ENCODE measurements at regions not wholly inside any gene's neighbourhood (a gene's known extent, or its start where the extent isn't known, plus 50 kb on each side); places are given as distances from the start of the nearest gene placed in this dataset.

DNA sequence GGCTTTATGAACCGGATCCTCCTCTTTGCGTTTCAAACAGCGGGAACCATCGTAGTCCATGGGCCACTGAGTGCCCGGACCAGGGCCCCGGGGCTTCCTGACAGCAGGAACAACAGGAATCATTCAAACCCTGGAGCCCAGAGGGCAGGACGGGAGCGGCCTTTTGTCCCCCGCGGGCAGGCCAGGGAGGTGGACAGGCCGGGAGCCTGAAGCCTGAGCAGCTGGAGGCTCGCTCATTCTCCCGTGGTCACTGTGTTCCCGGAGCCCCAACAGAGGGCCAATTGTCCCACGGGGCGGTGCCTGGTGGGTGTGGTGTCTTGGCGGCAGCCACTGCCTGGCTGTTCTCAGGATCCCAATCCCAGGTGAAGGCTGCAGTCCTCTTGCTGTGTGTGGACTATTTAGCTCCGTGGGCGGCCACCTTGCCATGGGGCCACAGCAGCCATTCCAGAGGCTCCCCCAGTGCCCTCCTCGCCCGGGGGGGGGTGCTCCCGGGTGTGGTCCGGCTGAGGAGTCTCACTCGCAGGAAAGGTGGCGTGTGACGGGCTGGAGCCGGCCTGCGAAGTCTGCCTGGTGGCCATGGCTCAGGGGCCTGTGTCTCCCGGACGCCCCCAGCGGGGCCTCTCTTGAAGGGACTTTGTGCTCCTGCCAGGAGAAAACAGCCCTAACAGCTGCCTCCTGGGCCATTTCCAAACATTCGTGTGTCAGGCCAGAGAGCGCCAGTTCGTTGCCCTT lies 77.2 kb upstream of the BHLHE23 start (continued):
- TF ChIP-seq, protein P1, sequence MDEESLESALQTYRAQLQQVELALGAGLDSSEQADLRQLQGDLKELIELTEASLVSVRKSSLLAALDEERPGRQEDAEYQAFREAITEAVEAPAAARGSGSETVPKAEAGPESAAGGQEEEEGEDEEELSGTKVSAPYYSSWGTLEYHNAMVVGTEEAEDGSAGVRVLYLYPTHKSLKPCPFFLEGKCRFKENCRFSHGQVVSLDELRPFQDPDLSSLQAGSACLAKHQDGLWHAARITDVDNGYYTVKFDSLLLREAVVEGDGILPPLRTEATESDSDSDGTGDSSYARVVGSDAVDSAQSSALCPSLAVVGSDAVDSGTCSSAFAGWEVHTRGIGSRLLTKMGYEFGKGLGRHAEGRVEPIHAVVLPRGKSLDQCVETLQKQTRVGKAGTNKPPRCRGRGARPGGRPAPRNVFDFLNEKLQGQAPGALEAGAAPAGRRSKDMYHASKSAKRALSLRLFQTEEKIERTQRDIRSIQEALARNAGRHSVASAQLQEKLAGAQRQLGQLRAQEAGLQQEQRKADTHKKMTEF (CRISPR knock-in tag; IDR thresholded peaks at IDR 0.05): no peak
- peak; percentile 41; the same call in 1 of the 2 replicates for TF ChIP-seq KDM5B (CRISPR knock-in tag; IDR thresholded peaks at IDR 0.05; ENCODE audit: borderline replicate concordance)

DNA sequence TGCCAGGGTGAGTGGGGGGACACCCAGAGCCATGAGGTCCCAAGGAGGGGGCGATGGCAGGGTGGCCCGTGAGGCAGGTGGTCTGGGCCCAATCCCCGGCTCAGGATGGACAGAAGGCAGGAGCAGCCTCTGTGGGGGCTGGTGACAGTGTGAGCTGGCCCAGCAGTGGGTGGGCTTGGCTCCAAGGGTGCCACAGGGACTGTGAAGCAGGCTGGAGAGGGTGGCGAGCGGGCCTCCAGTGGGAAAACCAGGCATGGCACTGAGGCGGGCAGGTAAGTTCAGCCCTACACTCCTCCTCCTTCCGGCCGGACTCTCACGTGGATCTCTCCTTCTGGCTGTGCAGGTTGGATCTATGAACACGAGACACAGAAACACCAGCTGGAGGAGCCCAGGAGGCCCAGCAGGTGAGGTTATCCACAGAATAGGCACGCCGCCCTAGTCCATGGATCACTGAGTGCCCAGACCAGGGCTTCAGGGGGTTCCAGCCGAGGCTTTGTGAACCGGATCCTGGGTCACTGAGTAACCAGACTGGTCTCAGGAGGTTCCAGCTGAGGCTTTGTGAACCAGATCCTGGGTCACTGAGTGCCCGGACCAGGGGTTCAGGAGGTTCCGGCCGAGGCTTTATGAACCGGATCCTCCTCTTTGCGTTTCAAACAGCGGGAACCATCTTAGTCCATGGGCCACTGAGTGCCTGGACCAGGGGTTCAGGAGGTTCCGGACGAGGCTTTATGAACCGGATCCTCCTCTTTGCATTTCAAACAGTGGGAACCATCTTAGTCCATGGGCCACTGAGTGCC lies 76.4 kb upstream of the BHLHE23 start:
- H3K79me2 ChIP-seq (ENCODE audit: insufficient read depth, low read length): no peaks in the 10 kb centered on the region
- peaks cover 31 to 58% of the 10 kb centered on the region in 2 experiments for H3K27me3 ChIP-seq (ENCODE audit: control insufficient read depth in 1 of 2, insufficient read depth in 2 of 2, low read length in 2 of 2)
- peak overlapping the region in 1 of 3 experiments; percentile 59; a peak in 1 of 6 replicates for H3K4me3 ChIP-seq (replicated peaks in 1 of 3; ENCODE audit: insufficient read depth in 1 of 3, low read depth in 2 of 3, low read length in 3 of 3)
- no peaks in the 10 kb centered on the region for H3K9me3 ChIP-seq (ENCODE audit: low read length)
- H3K27ac ChIP-seq (ENCODE audit: extremely low read length, insufficient read depth, low read length): no peak overlapping the region
- BruUV-seq (replicated peaks): no TSS peak
- ATAC-seq: no peak
- ChIA-PET CTCF (ENCODE audit: low intra/inter-chr PET ratio, low total read pairs) (no interaction called here), POLR2A (no interaction called here)
- intact Hi-C loops (cut with micrococcal nuclease; ENCODE audit: unreplicated experiment): no loop called here
- H3K36me3 ChIP-seq (replicated peaks in 1 of 2; ENCODE audit: control insufficient read depth in 1 of 2, insufficient read depth in 2 of 2, low read length in 2 of 2): no peaks in the 10 kb centered on the region
- 54% methylated on average over 23 of the region's 23 CpGs for WGBS (ENCODE audit: low lambda C conversion rate)
- peaks cover 24% of the 10 kb centered on the region for H3K4me1 ChIP-seq (ENCODE audit: insufficient read depth, low read length)
- in situ Hi-C loops (cut with HindIII; ENCODE audit: extremely low pct_ligation_motif_present, low pct_unique_long_range_greater_than_20kb): no loop called here
- H4K20me1 ChIP-seq (ENCODE audit: insufficient read depth, low read length): peaks cover 14% of the 10 kb centered on the region; the same call in 1 of the 2 replicates
- H2AFZ ChIP-seq (ENCODE audit: low read length): no peak overlapping the region
- H3K4me2 ChIP-seq (ENCODE audit: low read depth, low read length): no peak overlapping the region; the same call in 1 of the 2 replicates
- TF ChIP-seq DPF2 (CRISPR knock-in tag; IDR thresholded peaks at IDR 0.05; ENCODE audit: borderline replicate concordance, low read depth): no peak
- 0 out of 2 replicates have a peak, but pooled peaks have one; percentile 6 for TF ChIP-seq GABPA (IDR thresholded peaks at IDR 0.05; ENCODE audit: low read depth, low read length)
- TF ChIP-seq GABPA (CRISPR knock-in tag; IDR thresholded peaks at IDR 0.05; ENCODE audit: low read depth): no peak
- TF ChIP-seq ZNF879 (CRISPR knock-in tag; IDR thresholded peaks at IDR 0.05): 0 out of 2 replicates have a peak, but pooled peaks have one; percentile 10
- no peak overlapping the region for H3K9ac ChIP-seq (ENCODE audit: insufficient read depth, low read depth, low read length)
- no peak for FAIRE-seq
- no peak for DNase-seq (ENCODE audit: low spot score)

Data from HepG2 (cell line).